Right renal pelvis (tissue), 4 donors: ENCODE measurements at regions not wholly inside any gene's neighbourhood (a gene's known extent, or its start where the extent isn't known, plus 50 kb on each side); places are given as distances from the start of the nearest gene placed in this dataset.
"Not testable (repeated sequence)": the region's sequence is repeated elsewhere in the genome, so short reads cannot be mapped to it uniquely, and the experiment has no call there.

Source experiments
- DNase-seq, 4 donors: peaks; one replicate each; pipeline ENCODE4 v3.0.0-alpha.2; 2013; ENCODE audit warnings: low read depth in 4 of 4, low spot score in 3 of 4, missing footprints in 1 of 4

GRCh38 chr18:60319129-60319528, 53.4 kb downstream of the MC4R start:
- no peak for DNase-seq

GRCh38 chr18:60311676-60312360, 60.8 kb downstream of the MC4R start:
- DNase-seq, result no peak

GRCh38 chr18:60295674-60296073, 76.9 kb downstream of the MC4R start:
- peak in 3 of 4 donors; percentile 1 to 25 (median 5) for DNase-seq

GRCh38 chr18:60292186-60292585, 80.4 kb downstream of the MC4R start:
- DNase-seq, result no peak

- no peak for DNase-seq
Observed at GRCh38 chr18:60279391-60279790, 93.2 kb downstream of the MC4R start.

GRCh38 chr18:60277855-60278480, 94.6 kb downstream of the MC4R start:
- no peak for DNase-seq

- DNase-seq, result no peak
Observed at GRCh38 chr18:60267391-60268058, 105.0 kb downstream of the MC4R start.

- DNase-seq, result no peak
Observed at GRCh38 chr18:60266558-60266957, 106.0 kb downstream of the MC4R start.

- no peak for DNase-seq
Observed at GRCh38 chr18:60259052-60259681, 113.4 kb downstream of the MC4R start.

- DNase-seq, result no peak
Observed at GRCh38 chr18:60249388-60249787, 123.2 kb downstream of the MC4R start.

- no peak for DNase-seq
Observed at GRCh38 chr18:60248336-60249330, 123.9 kb downstream of the MC4R start.

- no peak for DNase-seq
Observed at GRCh38 chr18:60247103-60247502, 125.5 kb downstream of the MC4R start.

- DNase-seq, result no peak
Observed at GRCh38 chr18:60246606-60247005, 126.0 kb downstream of the MC4R start.

- no peak for DNase-seq
Observed at GRCh38 chr18:60245096-60245495, 127.5 kb downstream of the MC4R start.

GRCh38 chr18:60239024-60239710, 133.4 kb downstream of the MC4R start:
- not testable (repeated sequence) for DNase-seq

- no peak for DNase-seq
Observed at GRCh38 chr18:60235164-60235563, 137.4 kb downstream of the MC4R start.

- no peak for DNase-seq
Observed at GRCh38 chr18:60232541-60232940, 140.0 kb downstream of the MC4R start.

- DNase-seq, result no peak
Observed at GRCh38 chr18:60228609-60229595, 143.7 kb downstream of the MC4R start.
